ENCODE measurements at regions not wholly inside any gene's neighbourhood (a gene's known extent, or its start where the extent isn't known, plus 50 kb on each side); places are given as distances from the start of the nearest gene placed in this dataset.

- TF ChIP-seq POLR2A (IDR thresholded peaks at IDR 0.05) = no peak
- TF ChIP-seq, protein P1, sequence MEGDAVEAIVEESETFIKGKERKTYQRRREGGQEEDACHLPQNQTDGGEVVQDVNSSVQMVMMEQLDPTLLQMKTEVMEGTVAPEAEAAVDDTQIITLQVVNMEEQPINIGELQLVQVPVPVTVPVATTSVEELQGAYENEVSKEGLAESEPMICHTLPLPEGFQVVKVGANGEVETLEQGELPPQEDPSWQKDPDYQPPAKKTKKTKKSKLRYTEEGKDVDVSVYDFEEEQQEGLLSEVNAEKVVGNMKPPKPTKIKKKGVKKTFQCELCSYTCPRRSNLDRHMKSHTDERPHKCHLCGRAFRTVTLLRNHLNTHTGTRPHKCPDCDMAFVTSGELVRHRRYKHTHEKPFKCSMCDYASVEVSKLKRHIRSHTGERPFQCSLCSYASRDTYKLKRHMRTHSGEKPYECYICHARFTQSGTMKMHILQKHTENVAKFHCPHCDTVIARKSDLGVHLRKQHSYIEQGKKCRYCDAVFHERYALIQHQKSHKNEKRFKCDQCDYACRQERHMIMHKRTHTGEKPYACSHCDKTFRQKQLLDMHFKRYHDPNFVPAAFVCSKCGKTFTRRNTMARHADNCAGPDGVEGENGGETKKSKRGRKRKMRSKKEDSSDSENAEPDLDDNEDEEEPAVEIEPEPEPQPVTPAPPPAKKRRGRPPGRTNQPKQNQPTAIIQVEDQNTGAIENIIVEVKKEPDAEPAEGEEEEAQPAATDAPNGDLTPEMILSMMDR (IDR thresholded peaks at IDR 0.05) = no peak
These were observed 206.3 kb downstream of the CSNK1G3 start for GRCh38 chr5:123718238-123718637.
